ENCODE measurements at regions not wholly inside any gene's neighbourhood (a gene's known extent, or its start where the extent isn't known, plus 50 kb on each side); places are given as distances from the start of the nearest gene placed in this dataset.

DNA sequence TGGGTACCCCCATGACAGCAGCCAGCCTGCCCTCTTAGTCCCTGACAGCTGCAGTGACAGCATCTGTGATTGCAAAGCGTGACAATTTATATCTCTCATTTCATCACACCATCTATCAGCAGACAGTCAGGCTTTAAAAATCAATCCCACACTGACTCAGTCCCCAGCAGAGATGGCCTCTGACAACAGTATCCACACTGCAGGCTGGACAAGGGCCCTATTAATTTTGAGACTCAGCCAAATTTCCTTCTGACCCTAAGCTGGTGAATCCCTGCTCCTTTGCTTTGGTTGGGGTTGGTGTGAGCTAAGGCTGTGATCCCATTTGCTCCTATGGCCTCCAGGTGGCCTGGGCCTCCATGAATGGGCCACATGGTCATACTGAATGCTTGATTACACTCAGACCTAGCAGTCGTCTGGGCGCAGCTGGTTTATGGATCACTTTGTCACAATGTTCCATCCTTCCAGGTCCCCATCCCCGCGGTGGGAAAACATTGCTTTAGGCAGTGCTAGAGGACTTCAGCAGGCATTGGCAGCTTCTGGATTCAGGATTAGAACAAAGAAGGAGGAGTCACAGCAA, 68.2 kb upstream of the B3GAT1 start:
- BruUV-seq (replicated peaks) = no TSS peak
- Histone ChIP-seq H4K20me1 (ENCODE audit: insufficient read depth) (no peaks in the 10 kb centered on the region), H3K79me2 (ENCODE audit: insufficient read depth, low read length) (no peaks in the 10 kb centered on the region), H3K9me3 (ENCODE audit: control insufficient read depth in 1 of 2, insufficient read depth in 1 of 2, low read depth in 1 of 2, low read length in 2 of 2) (no peaks in the 10 kb centered on the region), H3K9me2 (ENCODE audit: insufficient read depth) (no peaks in the 10 kb centered on the region), H3K27me3 (ENCODE audit: insufficient read depth, low read length) (peaks cover 68% of the 10 kb centered on the region), H3K27ac (ENCODE audit: low read depth, low read length) (no peak overlapping the region), H3K4me3 (replicated peaks in 1 of 2; ENCODE audit: low read depth in 1 of 2, low read length in 2 of 2) (no peak overlapping the region), H3K36me3 (ENCODE audit: control insufficient read depth in 1 of 2, insufficient read depth in 2 of 2, low read length in 2 of 2) (no peaks in the 10 kb centered on the region), H3K4me2 (ENCODE audit: low read length) (no peak overlapping the region), H3K4me1 (ENCODE audit: control insufficient read depth in 1 of 2, insufficient read depth in 2 of 2, low read length in 2 of 2) (no peaks in the 10 kb centered on the region), H2AFZ (ENCODE audit: low read depth, low read length, poor library complexity, severe bottlenecking) (no peak overlapping the region), H3K9ac (ENCODE audit: low read length) (no peak overlapping the region)
- ChIA-PET POLR2A (no interaction called here), CTCF (no interaction called here), RAD21 (ENCODE audit: low non-redundant PET in 1 of 2, low total read pairs in 2 of 2, uncharacterized antibody in 2 of 2, unreplicated experiment in 2 of 2) (no interaction called here)
- DNase-seq (ENCODE audit: low read depth, low spot score) (no peak), ATAC-seq (no peak)
- TF ChIP-seq, protein P1, sequence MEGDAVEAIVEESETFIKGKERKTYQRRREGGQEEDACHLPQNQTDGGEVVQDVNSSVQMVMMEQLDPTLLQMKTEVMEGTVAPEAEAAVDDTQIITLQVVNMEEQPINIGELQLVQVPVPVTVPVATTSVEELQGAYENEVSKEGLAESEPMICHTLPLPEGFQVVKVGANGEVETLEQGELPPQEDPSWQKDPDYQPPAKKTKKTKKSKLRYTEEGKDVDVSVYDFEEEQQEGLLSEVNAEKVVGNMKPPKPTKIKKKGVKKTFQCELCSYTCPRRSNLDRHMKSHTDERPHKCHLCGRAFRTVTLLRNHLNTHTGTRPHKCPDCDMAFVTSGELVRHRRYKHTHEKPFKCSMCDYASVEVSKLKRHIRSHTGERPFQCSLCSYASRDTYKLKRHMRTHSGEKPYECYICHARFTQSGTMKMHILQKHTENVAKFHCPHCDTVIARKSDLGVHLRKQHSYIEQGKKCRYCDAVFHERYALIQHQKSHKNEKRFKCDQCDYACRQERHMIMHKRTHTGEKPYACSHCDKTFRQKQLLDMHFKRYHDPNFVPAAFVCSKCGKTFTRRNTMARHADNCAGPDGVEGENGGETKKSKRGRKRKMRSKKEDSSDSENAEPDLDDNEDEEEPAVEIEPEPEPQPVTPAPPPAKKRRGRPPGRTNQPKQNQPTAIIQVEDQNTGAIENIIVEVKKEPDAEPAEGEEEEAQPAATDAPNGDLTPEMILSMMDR (IDR thresholded peaks at IDR 0.05 in 2 of 3, conservative IDR thresholded peaks at IDR 0.05 in 1 of 3; ENCODE audit: borderline replicate concordance in 1 of 3, insufficient read depth in 1 of 3, low read depth in 2 of 3, low read length in 2 of 3) = no peak
- intact Hi-C loops (cut with micrococcal nuclease) = no loop called here

DNA sequence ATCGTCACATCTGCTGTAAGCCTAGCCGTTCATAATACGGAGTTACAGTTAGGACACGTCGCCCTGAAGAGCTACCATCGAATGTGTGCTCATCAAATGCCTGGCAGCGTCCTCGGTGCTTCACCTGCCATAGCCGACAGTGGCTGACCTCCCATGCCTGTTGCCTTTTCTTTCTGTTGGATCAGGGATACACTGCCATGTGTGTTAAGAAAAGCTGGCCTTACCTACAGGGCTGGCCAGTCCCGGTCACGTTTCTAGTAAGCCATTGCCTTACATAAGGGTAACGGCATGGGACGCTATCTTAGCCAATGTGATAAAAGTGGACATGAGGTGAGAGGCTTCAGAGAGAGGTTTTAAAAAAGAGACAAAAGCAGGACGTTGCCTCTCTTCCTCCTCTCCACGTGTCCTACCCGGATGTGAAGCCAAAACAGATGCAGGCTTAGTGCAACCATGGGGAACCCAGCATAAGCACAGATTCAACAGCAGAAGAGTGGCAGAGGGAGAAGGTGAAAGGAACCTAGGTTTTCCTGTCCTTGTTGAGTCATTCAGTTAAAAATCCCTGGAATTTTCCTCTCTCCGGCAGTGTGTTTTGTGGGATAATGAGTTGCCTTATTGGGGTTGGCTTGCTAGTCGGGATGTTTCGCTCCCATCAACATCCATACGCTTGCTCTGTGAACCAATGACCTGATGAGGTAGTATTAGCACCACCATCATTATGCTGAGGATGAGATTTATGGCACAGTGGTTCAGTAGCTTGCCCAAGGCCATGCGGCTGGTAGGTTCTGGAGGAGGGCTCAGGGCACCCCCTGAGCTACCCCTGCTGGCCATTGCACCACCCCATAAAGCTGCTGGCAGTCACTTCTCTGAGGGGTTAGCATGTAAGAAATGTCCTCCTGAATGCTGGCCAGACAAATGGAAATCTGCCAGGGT, 67.4 kb upstream of the B3GAT1 start:
- Histone ChIP-seq H3K27me3 (ENCODE audit: insufficient read depth, low read length) (peaks cover 68% of the 10 kb centered on the region), H2AFZ (ENCODE audit: low read depth, low read length, poor library complexity, severe bottlenecking) (no peak overlapping the region), H4K20me1 (ENCODE audit: insufficient read depth) (no peaks in the 10 kb centered on the region), H3K9me2 (ENCODE audit: insufficient read depth) (no peaks in the 10 kb centered on the region), H3K4me3 (replicated peaks in 1 of 2; ENCODE audit: low read depth in 1 of 2, low read length in 2 of 2) (no peak overlapping the region), H3K9me3 (ENCODE audit: control insufficient read depth in 1 of 2, insufficient read depth in 1 of 2, low read depth in 1 of 2, low read length in 2 of 2) (no peaks in the 10 kb centered on the region), H3K79me2 (ENCODE audit: insufficient read depth, low read length) (no peaks in the 10 kb centered on the region), H3K36me3 (ENCODE audit: control insufficient read depth in 1 of 2, insufficient read depth in 2 of 2, low read length in 2 of 2) (no peaks in the 10 kb centered on the region), H3K9ac (ENCODE audit: low read length) (no peak overlapping the region), H3K27ac (ENCODE audit: low read depth, low read length) (no peak overlapping the region), H3K4me2 (ENCODE audit: low read length) (no peak overlapping the region), H3K4me1 (ENCODE audit: control insufficient read depth in 1 of 2, insufficient read depth in 2 of 2, low read length in 2 of 2) (no peaks in the 10 kb centered on the region)
- no TSS peak for BruUV-seq (replicated peaks)
- DNase-seq (ENCODE audit: low read depth, low spot score) = no peak
- intact Hi-C loops (cut with micrococcal nuclease) = no loop called here
- no peak for ATAC-seq
- POLR2A ChIA-PET = no interaction called here
- RAD21 ChIA-PET (ENCODE audit: low non-redundant PET in 1 of 2, low total read pairs in 2 of 2, uncharacterized antibody in 2 of 2, unreplicated experiment in 2 of 2) = no interaction called here
- CTCF ChIA-PET = no interaction called here
- TF ChIP-seq TCF7L2 (IDR thresholded peaks at IDR 0.05; ENCODE audit: borderline replicate concordance, extremely low read depth, insufficient read depth, insufficient read length) (no peak), ZFX (IDR thresholded peaks at IDR 0.05) (no peak), POLR2A (IDR thresholded peaks at IDR 0.05; ENCODE audit: borderline replicate concordance, extremely low read depth, insufficient read depth, insufficient read length) (no peak), RAD21 (IDR thresholded peaks at IDR 0.05; ENCODE audit: low read depth) (no peak), POLR2AphosphoS5 (IDR thresholded peaks at IDR 0.05; ENCODE audit: low read depth, low read length) (no peak), ZNF274 (IDR thresholded peaks at IDR 0.05; ENCODE audit: low read depth, low read length) (no peak), CEBPB (IDR thresholded peaks at IDR 0.05; ENCODE audit: low read depth) (no peak), JUND (IDR thresholded peaks at IDR 0.05) (no peak)
- TF ChIP-seq, protein P2, sequence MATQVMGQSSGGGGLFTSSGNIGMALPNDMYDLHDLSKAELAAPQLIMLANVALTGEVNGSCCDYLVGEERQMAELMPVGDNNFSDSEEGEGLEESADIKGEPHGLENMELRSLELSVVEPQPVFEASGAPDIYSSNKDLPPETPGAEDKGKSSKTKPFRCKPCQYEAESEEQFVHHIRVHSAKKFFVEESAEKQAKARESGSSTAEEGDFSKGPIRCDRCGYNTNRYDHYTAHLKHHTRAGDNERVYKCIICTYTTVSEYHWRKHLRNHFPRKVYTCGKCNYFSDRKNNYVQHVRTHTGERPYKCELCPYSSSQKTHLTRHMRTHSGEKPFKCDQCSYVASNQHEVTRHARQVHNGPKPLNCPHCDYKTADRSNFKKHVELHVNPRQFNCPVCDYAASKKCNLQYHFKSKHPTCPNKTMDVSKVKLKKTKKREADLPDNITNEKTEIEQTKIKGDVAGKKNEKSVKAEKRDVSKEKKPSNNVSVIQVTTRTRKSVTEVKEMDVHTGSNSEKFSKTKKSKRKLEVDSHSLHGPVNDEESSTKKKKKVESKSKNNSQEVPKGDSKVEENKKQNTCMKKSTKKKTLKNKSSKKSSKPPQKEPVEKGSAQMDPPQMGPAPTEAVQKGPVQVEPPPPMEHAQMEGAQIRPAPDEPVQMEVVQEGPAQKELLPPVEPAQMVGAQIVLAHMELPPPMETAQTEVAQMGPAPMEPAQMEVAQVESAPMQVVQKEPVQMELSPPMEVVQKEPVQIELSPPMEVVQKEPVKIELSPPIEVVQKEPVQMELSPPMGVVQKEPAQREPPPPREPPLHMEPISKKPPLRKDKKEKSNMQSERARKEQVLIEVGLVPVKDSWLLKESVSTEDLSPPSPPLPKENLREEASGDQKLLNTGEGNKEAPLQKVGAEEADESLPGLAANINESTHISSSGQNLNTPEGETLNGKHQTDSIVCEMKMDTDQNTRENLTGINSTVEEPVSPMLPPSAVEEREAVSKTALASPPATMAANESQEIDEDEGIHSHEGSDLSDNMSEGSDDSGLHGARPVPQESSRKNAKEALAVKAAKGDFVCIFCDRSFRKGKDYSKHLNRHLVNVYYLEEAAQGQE (IDR thresholded peaks at IDR 0.05; ENCODE audit: low read depth) = no peak

Measured in HCT116 (cell line).